PC-3 (cell line): ENCODE measurements at regions not wholly inside any gene's neighbourhood (a gene's known extent, or its start where the extent isn't known, plus 50 kb on each side); places are given as distances from the start of the nearest gene placed in this dataset.
"Not testable (repeated sequence)": the region's sequence is repeated elsewhere in the genome, so short reads cannot be mapped to it uniquely, and the experiment has no call there.

ENCODE experiments used
- ATAC-seq: fragments of 200-7000 bp; cut with Tn5 transposase; 2 replicates; pipeline ENCODE4 v1.9.1; 2020; ENCODE audit warnings: mild to moderate bottlenecking, moderate library complexity
- BruUV-seq: library from RNA; stranded (reverse); fragments of 400-500 nt; replicated peaks from 2 replicates; lab custom pipeline; 2021; lab: Mats Ljungman, UMichigan
- CTCF ChIA-PET: fragments of 300-600 bp; sonication (Branson Sonifier 250); formaldehyde crosslinking; loops from one replicate; lab custom pipeline; 2022; ENCODE audit warnings: antibody characterized with exemption; lab: Charles Lee
- POLR2A ChIA-PET: fragments of 300-600 bp; sonication (Branson Sonifier 250); formaldehyde crosslinking; loops from one replicate; lab custom pipeline; 2022; ENCODE audit warnings: antibody characterized with exemption; ENCODE audit not compliant: unreplicated experiment; lab: Charles Lee
- DNase-seq: peaks from one replicate; pipeline ENCODE4 v3.0.0-alpha.2; 2015
- H2AFZ ChIP-seq: fragments of 300-600 bp; sonication (generic); 2 replicates; pipeline ENCODE4 v1.6.0; 2016; ENCODE audit warnings: antibody characterized with exemption, low read length
- H3F3A ChIP-seq: fragments of 300-600 bp; sonication (generic); one replicate; pipeline ENCODE4 v1.6.0; 2017; ENCODE audit warnings: antibody characterized with exemption, low read length, control low read depth, mild to moderate bottlenecking; ENCODE audit not compliant: unreplicated experiment
- H3K27ac ChIP-seq: fragments of 300-600 bp; sonication (generic); 2 replicates; pipeline ENCODE4 v1.5.1; 2016; ENCODE audit warnings: mild to moderate bottlenecking, low read length
- H3K27me3 ChIP-seq: fragments of 300-600 bp; sonication (generic); 2 replicates; pipeline ENCODE4 v1.6.1; 2016; ENCODE audit warnings: low read length, mixed read lengths
- H3K36me3 ChIP-seq: fragments of 300-600 bp; sonication (generic); 2 replicates; pipeline ENCODE4 v1.6.1; 2016; ENCODE audit warnings: low read depth, mixed run types, low read length, mixed read lengths
- H3K4me1 ChIP-seq: fragments of 300-600 bp; sonication (generic); 2 replicates; pipeline ENCODE4 v1.5.1; 2016; ENCODE audit warnings: low read length; ENCODE audit not compliant: insufficient read depth
- H3K4me2 ChIP-seq: fragments of 300-600 bp; sonication (generic); 2 replicates; pipeline ENCODE4 v1.6.0; 2016; ENCODE audit warnings: low read length
- H3K4me3 ChIP-seq: fragments of 300-600 bp; sonication (generic); 2 replicates; pipeline ENCODE4 v1.5.1; 2016; ENCODE audit warnings: mild to moderate bottlenecking, low read length, mixed read lengths
- H3K79me2 ChIP-seq: fragments of 300-600 bp; sonication (generic); 2 replicates; pipeline ENCODE4 v1.6.1; 2017; ENCODE audit warnings: low read length, mixed read lengths
- H3K9ac ChIP-seq: fragments of 300-600 bp; sonication (generic); 2 replicates; pipeline ENCODE4 v1.6.0; 2016; ENCODE audit warnings: mild to moderate bottlenecking, low read length
- H3K9me2 ChIP-seq: fragments of 300-600 bp; sonication (generic); replicated peaks from 2 replicates; pipeline ENCODE4 v1.6.1; 2016; ENCODE audit warnings: mixed run types, low read length, mixed read lengths
- H3K9me3 ChIP-seq: fragments of 300-600 bp; sonication (generic); 2 replicates; pipeline ENCODE4 v1.6.1; 2016; ENCODE audit warnings: low read length, mixed read lengths
- H4K20me1 ChIP-seq: fragments of 300-600 bp; sonication (generic); 2 replicates; pipeline ENCODE4 v1.6.1; 2016; ENCODE audit warnings: low read length, mixed read lengths
- EZH2 ChIP-seq: fragments of 300-600 bp; sonication (generic); IDR thresholded peaks from one replicate; pipeline ENCODE4 v1.6.1; 2017; ENCODE audit warnings: antibody characterized with exemption, mild to moderate bottlenecking, low read length; ENCODE audit not compliant: unreplicated experiment
- EZH2phosphoT487 ChIP-seq: fragments of 300-600 bp; sonication (generic); IDR thresholded peaks from 2 replicates; pipeline ENCODE4 v1.6.1; 2018; ENCODE audit warnings: mild to moderate bottlenecking, antibody characterized with exemption, low read length, borderline replicate concordance
- intact Hi-C: fragments of 100-400 bp; cut with micrococcal nuclease; formaldehyde crosslinking; loops from 2 replicates; pipeline ENCODE4 v1.9.0; 2023
- TF ChIP-seq, protein P1 (sequence below): fragments of 300-600 bp; sonication (generic); conservative IDR thresholded peaks from 2 replicates; pipeline ENCODE4 v1.5.1; 2017; ENCODE audit warnings: antibody characterized with exemption, low read depth, mild to moderate bottlenecking, low read length

DNA sequence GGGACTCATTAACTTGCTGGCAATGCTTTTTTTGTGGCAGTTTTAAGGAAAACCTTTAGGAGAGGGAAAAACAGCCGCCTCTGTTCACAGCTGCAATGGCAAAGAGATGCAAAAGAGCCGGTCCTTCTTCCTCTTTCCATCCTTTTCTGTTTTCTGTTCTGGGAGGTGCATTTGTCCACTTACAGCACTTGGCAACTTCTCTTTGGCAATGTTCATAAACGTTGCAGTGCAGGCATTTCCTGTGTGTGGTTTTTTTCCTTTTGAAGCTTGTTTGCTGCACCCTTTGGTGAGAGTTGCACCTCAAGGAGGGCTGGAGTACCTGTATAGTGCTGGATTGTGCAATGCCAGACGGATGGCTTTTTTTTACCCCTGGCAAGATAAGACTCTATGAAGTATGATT lies 53.9 kb upstream of the HABP2 start:
- H2AFZ ChIP-seq = no peak overlapping the region
- no peaks in the 10 kb centered on the region for H3K79me2 ChIP-seq
- no peak; the same call in 1 of the 2 replicates for ATAC-seq
- no peaks in the 10 kb centered on the region for H4K20me1 ChIP-seq
- no peaks in the 10 kb centered on the region for H3K9me3 ChIP-seq
- intact Hi-C loops = no loop called here
- H3F3A ChIP-seq = no peaks in the 10 kb centered on the region
- POLR2A ChIA-PET = no interaction called here
- CTCF ChIA-PET = no interaction called here
- no peaks in the 10 kb centered on the region for H3K36me3 ChIP-seq
- BruUV-seq = no TSS peak
- TF ChIP-seq, protein P1, sequence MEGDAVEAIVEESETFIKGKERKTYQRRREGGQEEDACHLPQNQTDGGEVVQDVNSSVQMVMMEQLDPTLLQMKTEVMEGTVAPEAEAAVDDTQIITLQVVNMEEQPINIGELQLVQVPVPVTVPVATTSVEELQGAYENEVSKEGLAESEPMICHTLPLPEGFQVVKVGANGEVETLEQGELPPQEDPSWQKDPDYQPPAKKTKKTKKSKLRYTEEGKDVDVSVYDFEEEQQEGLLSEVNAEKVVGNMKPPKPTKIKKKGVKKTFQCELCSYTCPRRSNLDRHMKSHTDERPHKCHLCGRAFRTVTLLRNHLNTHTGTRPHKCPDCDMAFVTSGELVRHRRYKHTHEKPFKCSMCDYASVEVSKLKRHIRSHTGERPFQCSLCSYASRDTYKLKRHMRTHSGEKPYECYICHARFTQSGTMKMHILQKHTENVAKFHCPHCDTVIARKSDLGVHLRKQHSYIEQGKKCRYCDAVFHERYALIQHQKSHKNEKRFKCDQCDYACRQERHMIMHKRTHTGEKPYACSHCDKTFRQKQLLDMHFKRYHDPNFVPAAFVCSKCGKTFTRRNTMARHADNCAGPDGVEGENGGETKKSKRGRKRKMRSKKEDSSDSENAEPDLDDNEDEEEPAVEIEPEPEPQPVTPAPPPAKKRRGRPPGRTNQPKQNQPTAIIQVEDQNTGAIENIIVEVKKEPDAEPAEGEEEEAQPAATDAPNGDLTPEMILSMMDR = no peak
- TF ChIP-seq EZH2 (no peak), EZH2phosphoT487 (no peak)
- H3K4me2 ChIP-seq = no peak overlapping the region
- H3K9me2 ChIP-seq = no peaks in the 10 kb centered on the region
- DNase-seq = peak; percentile 39
- H3K4me3 ChIP-seq = no peak overlapping the region
- no peaks in the 10 kb centered on the region for H3K27me3 ChIP-seq
- H3K27ac ChIP-seq = no peak overlapping the region
- no peak overlapping the region for H3K9ac ChIP-seq
- peaks cover 14% of the 10 kb centered on the region; the same call in 1 of the 2 replicates for H3K4me1 ChIP-seq

DNA sequence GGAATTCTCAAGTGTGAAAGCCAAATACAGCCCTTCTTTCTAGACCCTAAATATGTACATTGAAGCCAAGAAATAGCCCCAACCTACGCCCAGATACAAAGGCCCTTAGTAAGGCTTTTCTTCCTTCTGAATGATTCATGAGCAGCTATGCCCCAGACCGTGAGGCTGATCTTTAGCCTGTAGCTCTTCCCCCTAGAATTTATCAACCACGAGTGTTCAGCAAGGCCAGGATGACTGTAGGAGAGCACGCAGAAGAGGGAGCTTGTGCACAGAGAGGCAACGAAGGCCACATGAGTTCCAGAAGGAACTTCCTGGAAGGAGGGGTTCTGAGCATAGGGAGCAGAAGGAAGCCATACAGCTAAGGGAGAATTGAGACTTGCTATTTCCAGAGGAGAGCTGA lies 53.0 kb upstream of the HABP2 start:
- H3K4me3 ChIP-seq = no peak overlapping the region
- no peak overlapping the region for H3K9ac ChIP-seq
- no peaks in the 10 kb centered on the region for H3K9me2 ChIP-seq
- ATAC-seq (no peak), DNase-seq (no peak)
- H3K9me3 ChIP-seq = no peaks in the 10 kb centered on the region
- intact Hi-C loops = no loop called here
- POLR2A ChIA-PET = no interaction called here
- no TSS peak for BruUV-seq
- no peaks in the 10 kb centered on the region for H3K36me3 ChIP-seq
- H3K27ac ChIP-seq = no peak overlapping the region
- no peak overlapping the region for H3K4me2 ChIP-seq
- H3K27me3 ChIP-seq = no peaks in the 10 kb centered on the region
- TF ChIP-seq EZH2phosphoT487 (no peak), EZH2 (no peak)
- TF ChIP-seq, protein P1 = no peak
- no peaks in the 10 kb centered on the region for H3K79me2 ChIP-seq
- H3K4me1 ChIP-seq = 0 out of 2 replicates have a peak, but pooled peaks cover 6% of the 10 kb centered on the region
- no peak overlapping the region for H2AFZ ChIP-seq
- no peaks in the 10 kb centered on the region for H4K20me1 ChIP-seq
- CTCF ChIA-PET = no interaction called here
- no peaks in the 10 kb centered on the region for H3F3A ChIP-seq

DNA sequence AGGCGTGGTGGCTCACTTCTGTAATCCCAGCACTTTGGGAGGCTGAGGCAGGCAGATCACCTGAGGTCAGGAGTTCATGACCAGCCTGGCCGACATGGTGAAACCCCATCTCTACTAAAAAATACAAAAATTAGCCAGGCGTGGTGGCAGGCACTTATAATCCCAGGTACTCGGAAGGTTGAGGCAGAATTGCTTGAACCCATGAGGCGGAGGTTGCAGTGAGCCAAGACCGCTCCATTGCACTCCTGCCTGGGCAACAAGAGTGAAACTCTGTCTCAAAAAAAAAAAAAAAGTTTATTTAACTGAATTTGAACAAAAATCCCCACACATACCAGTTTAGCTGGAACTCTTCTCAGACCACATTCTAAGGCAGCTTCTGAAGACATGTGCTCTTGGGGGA lies 51.8 kb upstream of the HABP2 start:
- H3K4me3 ChIP-seq, H3K9me2 ChIP-seq, H3F3A ChIP-seq, POLR2A ChIA-PET, H3K9me3 ChIP-seq, BruUV-seq, H4K20me1 ChIP-seq, H3K79me2 ChIP-seq, intact Hi-C loops, DNase-seq, H3K27ac ChIP-seq, ATAC-seq, H3K4me1 ChIP-seq, H3K4me2 ChIP-seq, H3K36me3 ChIP-seq, H3K9ac ChIP-seq, H3K27me3 ChIP-seq, H2AFZ ChIP-seq: not testable (repeated sequence)
- CTCF ChIA-PET = interaction anchor here (0.5 kb wide), 1 partner anchor 786 kb away, joined by 3 read pairs; no protein-coding TSS in a partner anchor
